Testis (tissue), 2 donors: ENCODE measurements at regions not wholly inside any gene's neighbourhood (a gene's known extent, or its start where the extent isn't known, plus 50 kb on each side); places are given as distances from the start of the nearest gene placed in this dataset.

Experiments used
- DNase-seq: peaks from one replicate; pipeline ENCODE4 v3.0.0-alpha.2; 2019
- H3K27ac ChIP-seq, 2 donors: fragments of 200-600 bp; sonication (generic); one replicate each; pipeline ENCODE4 v1.5.1; 2019
- H3K27me3 ChIP-seq: fragments of 200-600 bp; sonication (generic); one replicate; pipeline ENCODE4 v1.5.1; 2019
- H3K36me3 ChIP-seq: fragments of 200-600 bp; sonication (generic); one replicate; pipeline ENCODE4 v1.5.1; 2017; ENCODE audit warnings: low read depth; ENCODE audit errors: missing control alignments
- H3K4me1 ChIP-seq: fragments of 200-600 bp; sonication (generic); one replicate; pipeline ENCODE4 v1.5.1; 2019
- H3K4me3 ChIP-seq, 2 donors: fragments of 200-600 bp; sonication (generic); one replicate each; pipeline ENCODE4 v1.5.1; 2017 to 2019
- H3K9me3 ChIP-seq: fragments of 200-600 bp; sonication (generic); one replicate; pipeline ENCODE4 v1.5.1; 2017
- POLR2A ChIP-seq: fragments of 450-650 bp; IDR thresholded peaks from one replicate; pipeline ENCODE4 v1.6.1; 2017; ENCODE audit warnings: antibody characterized with exemption, mild to moderate bottlenecking, moderate library complexity
- WGBS, 2 donors: methylation state at CpG; one replicate each; pipeline ENCODE4 v1.1.5; 2018; 5-methylcytosine and 5-hydroxymethylcytosine counted together
- intact Hi-C: fragments of 100-400 bp; cut with DNase I; formaldehyde crosslinking; loops from one replicate; pipeline ENCODE4 v1.15.1; 2023; ENCODE audit warnings: low total_unique reads
- TF ChIP-seq, protein P1 (sequence below), 3 experiments: fragments of 450-650 bp in 2 of 3; fragments of 200-600 bp in 1 of 3; sonication (generic) in 1 of 3; IDR thresholded peaks; one replicate each; pipeline ENCODE4 v1.5.1; 2016 to 2019; ENCODE audit warnings: antibody characterized with exemption in 3 of 3, mild to moderate bottlenecking in 2 of 3, moderate library complexity in 1 of 3

- Histone ChIP-seq H3K4me1 (no peaks in the 10 kb centered on the region), H3K9me3 (no peaks in the 10 kb centered on the region), H3K27me3 (no peaks in the 10 kb centered on the region), H3K4me3 (no peak overlapping the region), H3K36me3 (no peaks in the 10 kb centered on the region), H3K27ac (no peak overlapping the region)
- intact Hi-C loops, result no loop called here
- TF ChIP-seq POLR2A, result no peak
- TF ChIP-seq, protein P1, sequence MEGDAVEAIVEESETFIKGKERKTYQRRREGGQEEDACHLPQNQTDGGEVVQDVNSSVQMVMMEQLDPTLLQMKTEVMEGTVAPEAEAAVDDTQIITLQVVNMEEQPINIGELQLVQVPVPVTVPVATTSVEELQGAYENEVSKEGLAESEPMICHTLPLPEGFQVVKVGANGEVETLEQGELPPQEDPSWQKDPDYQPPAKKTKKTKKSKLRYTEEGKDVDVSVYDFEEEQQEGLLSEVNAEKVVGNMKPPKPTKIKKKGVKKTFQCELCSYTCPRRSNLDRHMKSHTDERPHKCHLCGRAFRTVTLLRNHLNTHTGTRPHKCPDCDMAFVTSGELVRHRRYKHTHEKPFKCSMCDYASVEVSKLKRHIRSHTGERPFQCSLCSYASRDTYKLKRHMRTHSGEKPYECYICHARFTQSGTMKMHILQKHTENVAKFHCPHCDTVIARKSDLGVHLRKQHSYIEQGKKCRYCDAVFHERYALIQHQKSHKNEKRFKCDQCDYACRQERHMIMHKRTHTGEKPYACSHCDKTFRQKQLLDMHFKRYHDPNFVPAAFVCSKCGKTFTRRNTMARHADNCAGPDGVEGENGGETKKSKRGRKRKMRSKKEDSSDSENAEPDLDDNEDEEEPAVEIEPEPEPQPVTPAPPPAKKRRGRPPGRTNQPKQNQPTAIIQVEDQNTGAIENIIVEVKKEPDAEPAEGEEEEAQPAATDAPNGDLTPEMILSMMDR (IDR thresholded peaks at IDR 0.05), result no peak
- WGBS, 2 donors, result 89 to 93% methylated on average over 4 to 5 of the region's 5 CpGs
- DNase-seq, result no peak
Measured at GRCh38 chr15:66898656-66899386, 166.6 kb upstream of the SMAD3 start.

GRCh38 chr15:66899555-66900350 is 165.6 kb upstream of the SMAD3 start:
- Histone ChIP-seq H3K4me3 (no peak overlapping the region), H3K27me3 (no peaks in the 10 kb centered on the region), H3K4me1 (no peaks in the 10 kb centered on the region), H3K36me3 (no peaks in the 10 kb centered on the region), H3K27ac (no peak overlapping the region), H3K9me3 (no peaks in the 10 kb centered on the region)
- intact Hi-C loops, result no loop called here
- WGBS, 2 donors, result 92 to 94% methylated on average over 9 of the region's 9 CpGs
- TF ChIP-seq, protein P1 (IDR thresholded peaks at IDR 0.05), result no peak
- no peak for TF ChIP-seq POLR2A
- no peak for DNase-seq

DNA sequence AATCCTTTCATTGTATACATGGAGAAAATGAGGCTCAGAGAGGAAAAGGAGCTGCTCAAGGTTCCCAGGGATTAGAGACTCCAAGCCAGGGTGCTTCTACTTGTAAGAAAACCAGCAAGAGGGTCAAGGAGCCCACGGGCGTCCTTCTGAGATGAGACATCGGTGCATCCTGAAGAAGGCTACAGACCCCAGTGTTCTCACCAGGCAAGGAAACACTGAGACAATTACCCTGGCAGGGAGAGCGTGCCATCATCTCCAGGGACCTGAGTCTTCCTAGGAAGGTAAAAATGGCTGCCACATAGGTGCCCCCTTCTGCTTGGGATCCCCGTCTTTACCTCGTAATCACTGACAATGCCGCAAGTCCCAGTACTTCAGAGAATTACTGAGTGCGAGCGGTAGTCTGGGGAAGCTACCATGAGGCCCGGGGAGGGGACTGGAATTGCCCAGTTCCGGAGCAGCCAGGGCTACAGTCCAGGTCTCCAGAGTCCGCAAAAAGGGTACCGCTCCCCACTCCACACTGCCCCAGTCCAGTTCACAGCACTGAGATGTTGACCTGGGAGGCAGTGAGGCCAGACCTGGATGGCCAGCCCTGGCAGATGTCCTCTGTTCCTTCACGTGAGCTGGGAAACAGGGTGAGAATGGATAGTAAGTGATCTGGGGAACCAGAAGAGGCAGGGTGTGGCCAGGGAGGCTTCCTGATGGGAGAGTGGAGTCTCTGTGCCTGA is 164.7 kb upstream of the SMAD3 start:
- intact Hi-C loops, result no loop called here
- Histone ChIP-seq H3K9me3 (no peaks in the 10 kb centered on the region), H3K36me3 (no peaks in the 10 kb centered on the region), H3K27ac (no peak overlapping the region), H3K4me3 (no peak overlapping the region), H3K27me3 (no peaks in the 10 kb centered on the region), H3K4me1 (no peaks in the 10 kb centered on the region)
- TF ChIP-seq POLR2A, result no peak
- TF ChIP-seq, protein P1 (IDR thresholded peaks at IDR 0.05), result no peak
- no peak for DNase-seq
- 75 to 88% methylated on average over 4 to 14 of the region's 14 CpGs for WGBS, 2 donors

DNA sequence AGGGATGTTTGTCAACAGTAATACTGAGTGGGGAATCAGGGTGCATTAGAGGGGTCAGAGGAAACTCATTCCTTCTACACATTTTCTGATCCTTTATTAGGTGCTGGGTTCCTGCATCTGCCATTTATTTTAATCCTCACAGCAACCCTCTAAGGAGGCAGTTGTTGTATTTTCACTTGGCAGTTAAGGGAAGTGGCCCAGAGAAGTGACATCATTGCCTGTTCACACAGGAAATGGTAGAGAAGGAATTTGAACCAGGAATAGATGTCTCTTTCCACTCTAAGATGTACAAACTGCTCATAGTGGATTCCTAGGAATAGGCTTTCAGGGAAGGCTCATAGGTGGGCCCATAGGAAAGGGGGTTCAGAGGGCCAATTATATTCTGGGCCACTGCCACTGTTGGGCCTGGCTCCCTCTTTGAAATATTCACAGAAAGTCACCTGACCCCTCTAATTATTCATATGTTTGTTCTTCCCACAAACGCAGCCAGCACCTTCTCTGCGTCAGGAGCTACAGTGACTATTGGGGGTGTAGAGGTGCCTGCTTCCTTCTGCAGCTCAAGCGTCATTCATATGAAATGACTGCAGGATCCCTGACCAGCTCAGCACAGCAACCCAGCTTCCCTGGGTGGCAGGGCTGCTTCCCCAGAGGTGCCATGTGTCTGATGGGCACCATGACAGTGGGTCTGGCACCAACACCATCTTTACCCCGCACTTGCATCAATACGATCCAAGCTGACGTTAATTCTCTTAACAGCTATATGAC is 163.9 kb upstream of the SMAD3 start:
- no peaks in the 10 kb centered on the region for H3K9me3 ChIP-seq
- intact Hi-C loops, result no loop called here
- H3K27ac ChIP-seq, result no peak overlapping the region
- no peaks in the 10 kb centered on the region for H3K36me3 ChIP-seq
- DNase-seq, result no peak
- no peaks in the 10 kb centered on the region for H3K4me1 ChIP-seq
- H3K27me3 ChIP-seq, result no peaks in the 10 kb centered on the region
- H3K4me3 ChIP-seq, result no peak overlapping the region
- 94 to 96% methylated on average over 6 of the region's 6 CpGs for WGBS, 2 donors
- TF ChIP-seq POLR2A, result no peak
- TF ChIP-seq, protein P1 (IDR thresholded peaks at IDR 0.05), result no peak
